RWPE2 (cell line): ENCODE measurements at regions not wholly inside any gene's neighbourhood (a gene's known extent, or its start where the extent isn't known, plus 50 kb on each side); places are given as distances from the start of the nearest gene placed in this dataset.

Experiments used
- ATAC-seq: fragments of 200-7000 bp; cut with Tn5 transposase; 3 replicates; pipeline ENCODE4 v1.9.1; 2021; ENCODE audit warnings: low read depth
- DNase-seq: peaks from one replicate; pipeline ENCODE4 v3.0.0-alpha.2; 2020; ENCODE audit warnings: low spot score
- H3K27ac ChIP-seq: fragments of 450-650 bp; 2 replicates; pipeline ENCODE4 v1.5.1; 2017; ENCODE audit warnings: mild to moderate bottlenecking; ENCODE audit not compliant: poor library complexity, severe bottlenecking
- H3K27me3 ChIP-seq: fragments of 250-450 bp; sonication (Bioruptor Pico); 2 replicates; pipeline ENCODE4 v1.5.1; 2021; ENCODE audit warnings: mild to moderate bottlenecking, moderate library complexity; ENCODE audit not compliant: insufficient read depth, poor library complexity, severe bottlenecking
- H3K36me3 ChIP-seq: fragments of 250-450 bp; sonication (Bioruptor Pico); 2 replicates; pipeline ENCODE4 v1.5.1; 2020; ENCODE audit warnings: low read depth, mild to moderate bottlenecking, moderate library complexity
- H3K4me1 ChIP-seq: fragments of 250-450 bp; sonication (Bioruptor Pico); 2 replicates; pipeline ENCODE4 v1.5.1; 2021; ENCODE audit warnings: mild to moderate bottlenecking, moderate library complexity; ENCODE audit not compliant: insufficient read depth, poor library complexity, severe bottlenecking
- H3K4me3 ChIP-seq: fragments of 250-450 bp; sonication (Bioruptor Pico); 2 replicates; pipeline ENCODE4 v1.5.1; 2021; ENCODE audit warnings: mild to moderate bottlenecking, moderate library complexity; ENCODE audit not compliant: severe bottlenecking
- H3K9me3 ChIP-seq: fragments of 250-450 bp; sonication (Bioruptor Pico); 2 replicates; pipeline ENCODE4 v1.5.1; 2021; ENCODE audit warnings: mild to moderate bottlenecking, moderate library complexity; ENCODE audit not compliant: severe bottlenecking
- TF ChIP-seq, protein P1 (sequence below): fragments of 450-650 bp; IDR thresholded peaks from one replicate; pipeline ENCODE4 v1.5.1; 2017; ENCODE audit warnings: mild to moderate bottlenecking, moderate library complexity; ENCODE audit not compliant: poor library complexity, severe bottlenecking

- ATAC-seq (peak; percentile 34), DNase-seq (no peak)
- H3K27me3 ChIP-seq: no peaks in the 10 kb centered on the region
- TF ChIP-seq, protein P1, sequence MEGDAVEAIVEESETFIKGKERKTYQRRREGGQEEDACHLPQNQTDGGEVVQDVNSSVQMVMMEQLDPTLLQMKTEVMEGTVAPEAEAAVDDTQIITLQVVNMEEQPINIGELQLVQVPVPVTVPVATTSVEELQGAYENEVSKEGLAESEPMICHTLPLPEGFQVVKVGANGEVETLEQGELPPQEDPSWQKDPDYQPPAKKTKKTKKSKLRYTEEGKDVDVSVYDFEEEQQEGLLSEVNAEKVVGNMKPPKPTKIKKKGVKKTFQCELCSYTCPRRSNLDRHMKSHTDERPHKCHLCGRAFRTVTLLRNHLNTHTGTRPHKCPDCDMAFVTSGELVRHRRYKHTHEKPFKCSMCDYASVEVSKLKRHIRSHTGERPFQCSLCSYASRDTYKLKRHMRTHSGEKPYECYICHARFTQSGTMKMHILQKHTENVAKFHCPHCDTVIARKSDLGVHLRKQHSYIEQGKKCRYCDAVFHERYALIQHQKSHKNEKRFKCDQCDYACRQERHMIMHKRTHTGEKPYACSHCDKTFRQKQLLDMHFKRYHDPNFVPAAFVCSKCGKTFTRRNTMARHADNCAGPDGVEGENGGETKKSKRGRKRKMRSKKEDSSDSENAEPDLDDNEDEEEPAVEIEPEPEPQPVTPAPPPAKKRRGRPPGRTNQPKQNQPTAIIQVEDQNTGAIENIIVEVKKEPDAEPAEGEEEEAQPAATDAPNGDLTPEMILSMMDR: no peak
- H3K27ac ChIP-seq: peak overlapping the region; percentile 78
- H3K9me3 ChIP-seq: no peaks in the 10 kb centered on the region
- no peaks in the 10 kb centered on the region for H3K36me3 ChIP-seq
- no peak overlapping the region for H3K4me3 ChIP-seq
- H3K4me1 ChIP-seq: peaks cover 35% of the 10 kb centered on the region
Measured at GRCh38 chr6:81938991-81939732, 186.7 kb upstream of the TENT5A start.

DNA sequence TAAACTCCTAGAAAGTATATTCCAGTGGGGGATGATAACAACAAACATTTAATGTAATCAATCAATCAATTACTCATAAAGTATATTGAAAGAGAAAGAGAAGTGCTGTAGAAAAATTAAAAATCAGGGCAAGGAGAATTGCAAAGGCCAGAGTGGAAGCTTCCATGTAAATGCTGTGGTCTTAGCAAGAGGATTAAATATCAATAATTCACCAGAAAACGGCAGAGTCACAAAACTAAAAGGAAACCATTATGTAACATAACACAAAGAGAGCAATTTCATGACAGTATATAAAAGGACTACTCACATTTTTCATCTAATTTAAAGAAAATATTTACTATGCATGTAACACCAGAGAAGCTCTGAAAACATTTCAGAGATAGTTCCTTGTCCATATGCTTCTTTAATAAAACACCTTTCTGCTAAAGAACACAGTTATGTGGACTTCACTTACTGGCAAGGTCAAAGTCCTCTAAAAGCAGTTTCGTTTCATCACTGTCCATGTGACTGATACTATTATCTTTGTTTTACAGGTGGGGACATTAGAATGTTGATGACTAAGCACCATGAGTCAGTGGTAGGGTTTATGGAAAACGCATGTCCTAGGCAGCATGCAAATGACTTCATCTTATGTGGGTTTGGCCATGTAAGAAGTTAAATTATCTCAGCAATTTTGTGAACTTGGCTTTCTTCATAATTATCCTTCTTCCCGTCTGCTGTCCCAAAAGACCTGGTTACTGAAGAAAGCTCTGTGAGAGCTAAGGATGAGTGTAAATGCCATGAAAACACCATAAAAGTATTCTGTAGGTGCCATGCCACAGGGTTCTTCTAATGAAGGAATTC, 185.8 kb upstream of the TENT5A start:
- TF ChIP-seq, protein P1: no peak
- Histone ChIP-seq H3K9me3 (no peaks in the 10 kb centered on the region), H3K4me1 (peaks cover 35% of the 10 kb centered on the region), H3K36me3 (no peaks in the 10 kb centered on the region), H3K4me3 (no peak overlapping the region), H3K27ac (peak overlapping the region; percentile 78), H3K27me3 (no peaks in the 10 kb centered on the region)
- peak; percentile 86 for ATAC-seq
- no peak for DNase-seq

DNA sequence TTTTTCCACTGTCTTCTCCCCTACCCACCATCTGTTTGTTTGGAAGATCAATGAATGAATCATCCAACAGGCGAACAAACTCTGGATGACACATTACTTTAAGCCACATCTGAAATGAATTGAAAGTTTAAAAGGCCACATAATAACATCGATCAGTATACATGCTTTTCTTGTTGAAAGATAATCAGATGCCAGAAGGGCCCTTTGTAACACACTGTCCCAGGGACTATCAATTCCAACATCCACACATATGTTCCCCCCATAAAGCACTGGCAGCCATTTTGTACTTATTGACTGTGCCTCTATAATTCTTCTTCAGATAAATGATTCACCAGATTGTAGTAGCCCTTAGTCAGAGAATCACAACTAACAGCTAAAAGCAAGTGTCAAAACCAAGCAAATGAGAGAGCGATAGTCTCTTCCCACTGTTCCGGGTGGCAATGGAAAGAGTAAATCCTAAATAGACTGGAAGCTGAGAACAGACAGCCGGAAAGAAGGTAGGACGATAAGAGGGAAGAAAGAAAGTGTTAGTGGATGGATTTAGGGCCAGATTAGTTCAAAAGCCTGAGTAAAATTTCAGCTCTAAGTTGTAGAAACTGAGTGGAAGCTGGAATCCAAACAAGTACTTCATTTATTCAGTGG, 184.9 kb upstream of the TENT5A start:
- Histone ChIP-seq H3K4me1 (peaks cover 35% of the 10 kb centered on the region), H3K4me3 (no peak overlapping the region), H3K27me3 (no peaks in the 10 kb centered on the region), H3K9me3 (no peaks in the 10 kb centered on the region), H3K27ac (peak overlapping the region; percentile 78), H3K36me3 (no peaks in the 10 kb centered on the region)
- ATAC-seq (no peak; the same call in 2 of the 3 replicates), DNase-seq (no peak)
- TF ChIP-seq, protein P1: no peak

- no peaks in the 10 kb centered on the region for H3K36me3 ChIP-seq
- H3K4me1 ChIP-seq: peaks cover 30% of the 10 kb centered on the region
- TF ChIP-seq, protein P1: no peak
- H3K4me3 ChIP-seq: no peak overlapping the region
- DNase-seq (no peak), ATAC-seq (no peak)
- no peaks in the 10 kb centered on the region for H3K9me3 ChIP-seq
- no peaks in the 10 kb centered on the region for H3K27me3 ChIP-seq
- H3K27ac ChIP-seq: no peak overlapping the region
Measured at GRCh38 chr6:81934936-81935335, 182.5 kb upstream of the TENT5A start.
